Psoas muscle (tissue), 7 donors: ENCODE measurements at regions not wholly inside any gene's neighbourhood (a gene's known extent, or its start where the extent isn't known, plus 50 kb on each side); places are given as distances from the start of the nearest gene placed in this dataset.
A peak's percentile ranks its signal among the peaks of the same experiment; 100 is the strongest.
"Not testable (repeated sequence)": the region's sequence is repeated elsewhere in the genome, so short reads cannot be mapped to it uniquely, and the experiment has no call there.

Experiments used
- ATAC-seq, 4 donors: fragments of 200-7000 bp; cut with Tn5 transposase; one replicate each; pipeline ENCODE4 v1.9.1; 2020; ENCODE audit warnings: moderate library complexity in 3 of 4, mild to moderate bottlenecking in 2 of 4
- DNase-seq, 2 donors: peaks; one replicate each; pipeline ENCODE4 v3.0.0-alpha.2; 2020
- H3K27ac ChIP-seq: fragments of 200-600 bp; one replicate; pipeline ENCODE4 v1.8.0; 2022
- H3K27me3 ChIP-seq, 3 donors: fragments of 200-600 bp in 1 of 3; one replicate each; pipeline versions ENCODE4 v1.6.1 to v1.8.0; 2013 to 2022; ENCODE audit warnings: low read length in 2 of 3, mild to moderate bottlenecking in 2 of 3, moderate library complexity in 1 of 3; ENCODE audit not compliant: insufficient read depth in 3 of 3
- H3K36me3 ChIP-seq, 2 donors: fragments of 200-600 bp in 1 of 2; one replicate each; pipeline versions ENCODE4 v1.6.1 to v1.8.0; 2013 to 2022; ENCODE audit warnings: low read depth in 1 of 2, mild to moderate bottlenecking in 1 of 2, moderate library complexity in 1 of 2; ENCODE audit not compliant: insufficient read depth in 1 of 2
- H3K4me1 ChIP-seq: fragments of 200-600 bp; one replicate; pipeline ENCODE4 v1.8.0; 2022
- H3K4me3 ChIP-seq: fragments of 200-600 bp; one replicate; pipeline ENCODE4 v1.8.0; 2022; ENCODE audit warnings: mild to moderate bottlenecking
- H3K9me3 ChIP-seq: fragments of 200-600 bp; one replicate; pipeline ENCODE4 v1.8.0; 2022
- WGBS, 3 donors: extraction: QIAGEN DNeasy Blood & Tissue Kit; methylation state at CpG; one replicate each; pipeline versions ENCODE4 v1.1.6 to v1.1.7; 2013; 5-methylcytosine and 5-hydroxymethylcytosine counted together
- intact Hi-C, 2 donors: fragments of 100-400 bp; cut with DNase I; formaldehyde crosslinking; loops; one replicate each; pipeline versions ENCODE4 v1.11.0 to v1.14.2; 2022
- TF ChIP-seq, protein P1 (sequence below): fragments of 200-600 bp; IDR thresholded peaks from one replicate; pipeline ENCODE4 v1.8.0; 2022; ENCODE audit warnings: antibody characterized with exemption
- donor health status: healthy with polysubstance abuse.
- donor health status: DM: no; HTN: no; CAD: no; lungs with moderate emphysema.
- donor health status: Bipolar disorder and iron deficiency.
- donor health status: healthy.
- donor health status: DM: yes; HTN: yes; CAD: no.
- donor health status: DM: no; HTN: no; CAD: no.
- donor health status: DM: yes; HTN: yes; CAD: no.

- H3K4me3 ChIP-seq, H3K36me3 ChIP-seq, DNase-seq, intact Hi-C loops, H3K9me3 ChIP-seq, H3K27me3 ChIP-seq, H3K4me1 ChIP-seq, H3K27ac ChIP-seq, ATAC-seq: not testable (repeated sequence)
- WGBS, 3 donors: 76 to 83% (median 77%) methylated on average over 3 of the region's 3 CpGs
Measured at GRCh38 chr1:109857702-109858101, 52.9 kb upstream of the CSF1 start.

DNA sequence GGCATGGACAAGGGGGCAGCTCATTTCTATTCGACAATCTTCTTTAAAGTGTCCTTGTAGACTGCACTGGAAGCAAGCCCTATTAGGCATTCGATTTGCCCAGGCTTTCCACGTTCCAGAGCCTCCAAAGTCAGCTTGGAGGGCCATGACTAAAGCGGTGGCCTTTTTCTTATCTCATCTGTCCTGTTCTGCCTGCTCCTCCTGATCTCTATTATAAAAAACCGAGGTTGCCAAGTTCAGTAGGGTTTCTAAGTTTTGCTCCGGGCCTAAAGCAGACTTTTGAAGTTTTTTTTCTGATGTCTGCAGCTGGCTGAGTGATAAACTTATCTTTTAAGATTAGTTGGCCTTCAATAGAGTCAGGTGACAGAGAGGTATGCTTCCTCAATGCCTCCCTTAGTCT, 54.7 kb upstream of the CSF1 start:
- H3K9me3 ChIP-seq, ATAC-seq, H3K27ac ChIP-seq, H3K27me3 ChIP-seq, DNase-seq, H3K4me1 ChIP-seq, H3K36me3 ChIP-seq, H3K4me3 ChIP-seq, intact Hi-C loops: not testable (repeated sequence)
- WGBS, 3 donors: 71 to 77% (median 77%) methylated on average over 6 of the region's 6 CpGs

GRCh38 chr1:109853972-109854371, 56.7 kb upstream of the CSF1 start:
- H3K36me3 ChIP-seq, H3K27me3 ChIP-seq, H3K4me1 ChIP-seq, H3K9me3 ChIP-seq, intact Hi-C loops, H3K4me3 ChIP-seq, DNase-seq, ATAC-seq, H3K27ac ChIP-seq: not testable (repeated sequence)
- 88 to 91% (median 88%) methylated on average over 2 of the region's 2 CpGs for WGBS, 3 donors

DNA sequence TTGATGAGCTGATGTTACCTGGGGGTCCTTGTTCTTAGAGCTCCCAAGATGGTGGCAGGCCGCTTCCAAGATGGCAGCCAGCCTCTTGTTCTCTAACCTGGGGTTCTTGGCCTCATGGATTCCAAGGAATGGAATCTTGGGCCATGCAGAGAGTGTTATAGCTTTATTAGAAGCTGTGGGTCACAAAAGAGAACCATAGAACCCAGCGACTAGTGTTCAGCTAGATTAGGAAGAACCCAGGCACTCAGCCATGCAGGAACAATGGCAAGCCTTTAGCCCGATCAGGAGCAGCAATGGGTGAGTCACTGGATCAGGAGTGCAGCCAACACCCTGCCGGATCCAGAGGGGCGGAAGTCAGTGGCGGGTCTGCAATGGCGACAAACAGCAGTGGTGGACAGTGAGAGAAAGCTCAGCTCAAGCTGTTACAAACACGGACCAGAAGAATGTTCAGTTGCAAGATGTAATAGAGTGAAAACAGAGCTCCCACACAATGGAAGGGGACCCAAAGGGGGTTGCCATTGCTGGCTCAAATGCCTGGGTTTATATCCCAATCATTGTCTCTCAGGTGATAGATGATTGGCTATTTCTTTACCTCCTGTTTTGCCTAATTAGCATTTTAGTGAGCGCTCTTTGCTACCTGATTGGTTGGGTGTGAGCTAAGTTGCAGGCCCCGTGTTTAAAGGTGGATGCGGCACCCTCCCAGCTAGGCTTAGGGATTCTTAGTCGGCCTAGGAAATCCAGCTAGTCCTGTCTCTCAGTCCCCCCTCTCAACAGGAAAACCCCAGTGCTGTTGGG, 58.2 kb upstream of the CSF1 start:
- WGBS, 3 donors: 59 to 65% (median 60%) methylated on average over 12 of the region's 12 CpGs
- H3K4me3 ChIP-seq, H3K27me3 ChIP-seq, H3K4me1 ChIP-seq, H3K36me3 ChIP-seq, intact Hi-C loops, H3K27ac ChIP-seq, H3K9me3 ChIP-seq: not testable (repeated sequence)
- peak; percentile 55 to 65 for DNase-seq
- peak in 2 of 4 donors; percentile 29 to 40 for ATAC-seq

GRCh38 chr1:109850827-109851226, 59.8 kb upstream of the CSF1 start:
- TF ChIP-seq, protein P1, sequence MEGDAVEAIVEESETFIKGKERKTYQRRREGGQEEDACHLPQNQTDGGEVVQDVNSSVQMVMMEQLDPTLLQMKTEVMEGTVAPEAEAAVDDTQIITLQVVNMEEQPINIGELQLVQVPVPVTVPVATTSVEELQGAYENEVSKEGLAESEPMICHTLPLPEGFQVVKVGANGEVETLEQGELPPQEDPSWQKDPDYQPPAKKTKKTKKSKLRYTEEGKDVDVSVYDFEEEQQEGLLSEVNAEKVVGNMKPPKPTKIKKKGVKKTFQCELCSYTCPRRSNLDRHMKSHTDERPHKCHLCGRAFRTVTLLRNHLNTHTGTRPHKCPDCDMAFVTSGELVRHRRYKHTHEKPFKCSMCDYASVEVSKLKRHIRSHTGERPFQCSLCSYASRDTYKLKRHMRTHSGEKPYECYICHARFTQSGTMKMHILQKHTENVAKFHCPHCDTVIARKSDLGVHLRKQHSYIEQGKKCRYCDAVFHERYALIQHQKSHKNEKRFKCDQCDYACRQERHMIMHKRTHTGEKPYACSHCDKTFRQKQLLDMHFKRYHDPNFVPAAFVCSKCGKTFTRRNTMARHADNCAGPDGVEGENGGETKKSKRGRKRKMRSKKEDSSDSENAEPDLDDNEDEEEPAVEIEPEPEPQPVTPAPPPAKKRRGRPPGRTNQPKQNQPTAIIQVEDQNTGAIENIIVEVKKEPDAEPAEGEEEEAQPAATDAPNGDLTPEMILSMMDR: no peak
- Histone ChIP-seq H3K4me1 (no peaks in the 10 kb centered on the region), H3K36me3 (no peaks in the 10 kb centered on the region), H3K4me3 (no peak overlapping the region), H3K27me3 (no peaks in the 10 kb centered on the region), H3K27ac (no peak overlapping the region), H3K9me3 (no peaks in the 10 kb centered on the region)
- DNase-seq (no peak), ATAC-seq (no peak)
- 95 to 98% (median 97%) methylated on average over 4 of the region's 4 CpGs for WGBS, 3 donors
- intact Hi-C loops: no loop called here

DNA sequence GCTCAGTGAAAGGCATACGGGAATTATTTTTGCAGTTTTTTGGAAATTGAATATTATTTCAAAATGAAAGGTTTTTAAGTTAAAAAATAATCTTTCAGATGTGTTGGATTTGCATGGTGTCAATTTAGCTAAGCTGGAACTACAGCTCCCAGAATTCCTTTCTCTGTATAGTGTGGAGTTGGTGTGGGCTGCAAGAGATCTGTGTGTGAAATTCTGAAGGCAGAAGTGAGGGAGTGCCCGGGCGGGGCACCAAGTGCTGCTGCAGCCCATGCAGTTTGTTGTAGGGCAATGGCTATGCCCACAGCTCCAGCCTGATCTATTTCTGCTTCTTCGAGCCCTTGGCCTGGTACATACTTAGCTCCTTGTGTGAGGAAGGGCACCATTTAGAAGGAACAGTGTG, 60.5 kb upstream of the CSF1 start:
- intact Hi-C loops: no loop called here
- 88 to 95% (median 90%) methylated on average over 4 of the region's 4 CpGs for WGBS, 3 donors
- TF ChIP-seq, protein P1: no peak
- no peak for DNase-seq
- Histone ChIP-seq H3K36me3 (no peaks in the 10 kb centered on the region), H3K27ac (no peak overlapping the region), H3K4me3 (no peak overlapping the region), H3K27me3 (no peaks in the 10 kb centered on the region), H3K4me1 (no peaks in the 10 kb centered on the region), H3K9me3 (no peaks in the 10 kb centered on the region)
- ATAC-seq: no peak

GRCh38 chr1:109849655-109850054, 61.0 kb upstream of the CSF1 start:
- TF ChIP-seq, protein P1: no peak
- Histone ChIP-seq H3K4me3 (no peak overlapping the region), H3K27me3 (no peaks in the 10 kb centered on the region), H3K9me3 (no peaks in the 10 kb centered on the region), H3K4me1 (no peaks in the 10 kb centered on the region), H3K36me3 (no peaks in the 10 kb centered on the region), H3K27ac (no peak overlapping the region)
- intact Hi-C loops: no loop called here
- DNase-seq: no peak
- 69 to 75% (median 72%) methylated on average over 6 of the region's 6 CpGs for WGBS, 3 donors
- no peak for ATAC-seq
